ENCODE measurements at regions not wholly inside any gene's neighbourhood (a gene's known extent, or its start where the extent isn't known, plus 50 kb on each side); places are given as distances from the start of the nearest gene placed in this dataset.

- no peaks in the 10 kb centered on the region for H3K36me3 Mint-ChIP-seq (ENCODE audit: insufficient read depth, unreplicated experiment)
- CTCF ChIA-PET: interaction anchor here (1.0 to 1.2 kb wide), 2 partner anchors 364 to 849 kb away, joined by 3 read pairs; no protein-coding TSS in a partner anchor
- H3K4me1 Mint-ChIP-seq (ENCODE audit: insufficient read depth, unreplicated experiment): no peaks in the 10 kb centered on the region
- no peak overlapping the region for H3K27ac Mint-ChIP-seq (ENCODE audit: low read depth, unreplicated experiment)
- POLR2A ChIA-PET: interaction anchor here (0.5 kb wide), 1 partner anchor 76 kb away, joined by 3 read pairs; no protein-coding TSS in a partner anchor
- intact Hi-C loops (cut with micrococcal nuclease): no loop called here
- H3K4me3 Mint-ChIP-seq (ENCODE audit: unreplicated experiment): no peak overlapping the region
- H3K9me3 Mint-ChIP-seq (ENCODE audit: unreplicated experiment): no peaks in the 10 kb centered on the region
- no peak for TF ChIP-seq CTCF (IDR thresholded peaks at IDR 0.05; ENCODE audit: unreplicated experiment)
- H3K27me3 Mint-ChIP-seq (ENCODE audit: insufficient read depth, unreplicated experiment): no peaks in the 10 kb centered on the region
- BruUV-seq (replicated peaks): no TSS peak
- no peak for DNase-seq (ENCODE audit: unreplicated experiment)
Measured at GRCh38 chr9:85246541-85246940, 495.2 kb downstream of the AGTPBP1 start.

- no TSS peak for BruUV-seq (replicated peaks)
- DNase-seq (ENCODE audit: unreplicated experiment): no peak
- Mint-ChIP-seq H3K4me3 (ENCODE audit: unreplicated experiment) (no peak overlapping the region), H3K27ac (ENCODE audit: low read depth, unreplicated experiment) (no peak overlapping the region), H3K27me3 (ENCODE audit: insufficient read depth, unreplicated experiment) (no peaks in the 10 kb centered on the region), H3K4me1 (ENCODE audit: insufficient read depth, unreplicated experiment) (no peaks in the 10 kb centered on the region), H3K9me3 (ENCODE audit: unreplicated experiment) (no peaks in the 10 kb centered on the region), H3K36me3 (ENCODE audit: insufficient read depth, unreplicated experiment) (no peaks in the 10 kb centered on the region)
- intact Hi-C loops (cut with micrococcal nuclease): no loop called here
- CTCF ChIA-PET: no interaction called here
- POLR2A ChIA-PET: interaction anchor here (0.6 kb wide), 1 partner anchor 20 kb away, joined by 3 read pairs; no protein-coding TSS in a partner anchor
- no peak for TF ChIP-seq CTCF (IDR thresholded peaks at IDR 0.05; ENCODE audit: unreplicated experiment)
Measured at GRCh38 chr9:85244856-85245255, 496.9 kb downstream of the AGTPBP1 start.

- CTCF ChIA-PET: interaction anchor here (0.7 to 2.0 kb wide), 2 partner anchors 13 to 15 kb away, joined by 3 to 5 read pairs; no protein-coding TSS in a partner anchor
- Mint-ChIP-seq H3K27me3 (ENCODE audit: insufficient read depth, unreplicated experiment) (no peaks in the 10 kb centered on the region), H3K9me3 (ENCODE audit: unreplicated experiment) (no peaks in the 10 kb centered on the region), H3K4me3 (ENCODE audit: unreplicated experiment) (no peak overlapping the region), H3K4me1 (ENCODE audit: insufficient read depth, unreplicated experiment) (no peaks in the 10 kb centered on the region), H3K27ac (ENCODE audit: low read depth, unreplicated experiment) (no peak overlapping the region), H3K36me3 (ENCODE audit: insufficient read depth, unreplicated experiment) (no peaks in the 10 kb centered on the region)
- TF ChIP-seq CTCF (IDR thresholded peaks at IDR 0.05; ENCODE audit: unreplicated experiment): no peak
- DNase-seq (ENCODE audit: unreplicated experiment): no peak
- intact Hi-C loops (cut with micrococcal nuclease): no loop called here
- POLR2A ChIA-PET: no interaction called here
- no TSS peak for BruUV-seq (replicated peaks)
Measured at GRCh38 chr9:85243977-85244376, 497.8 kb downstream of the AGTPBP1 start.

GRCh38 chr9:85237478-85237877 lies 504.3 kb downstream of the AGTPBP1 start:
- POLR2A ChIA-PET: no interaction called here
- H3K27me3 Mint-ChIP-seq (ENCODE audit: insufficient read depth, unreplicated experiment): no peaks in the 10 kb centered on the region

More at GRCh38 chr9:85237478-85237877, 504.3 kb downstream of the AGTPBP1 start:
- Mint-ChIP-seq H3K27ac (ENCODE audit: low read depth, unreplicated experiment) (no peak overlapping the region), H3K36me3 (ENCODE audit: insufficient read depth, unreplicated experiment) (no peaks in the 10 kb centered on the region), H3K4me3 (ENCODE audit: unreplicated experiment) (no peak overlapping the region), H3K4me1 (ENCODE audit: insufficient read depth, unreplicated experiment) (no peaks in the 10 kb centered on the region), H3K9me3 (ENCODE audit: unreplicated experiment) (no peaks in the 10 kb centered on the region)
- CTCF ChIA-PET: interaction anchor here (0.6 kb wide), 1 partner anchor 9 kb away, joined by 4 read pairs; no protein-coding TSS in a partner anchor
- intact Hi-C loops (cut with micrococcal nuclease): no loop called here
- DNase-seq (ENCODE audit: unreplicated experiment): no peak
- BruUV-seq (replicated peaks): no TSS peak
- TF ChIP-seq CTCF (IDR thresholded peaks at IDR 0.05; ENCODE audit: unreplicated experiment): no peak

Measured in MCF 10A (cell line).